GM12878 (cell line): ENCODE measurements at regions not wholly inside any gene's neighbourhood (a gene's known extent, or its start where the extent isn't known, plus 50 kb on each side); places are given as distances from the start of the nearest gene placed in this dataset.

Experiments used
- CREB1 ChIP-seq: IDR thresholded peaks from 2 replicates; pipeline ENCODE4 v1.6.1; 2012; ENCODE audit warnings: low read depth, mild to moderate bottlenecking, inconsistent platforms
- FOXK2 ChIP-seq: fragments of 450-650 bp; IDR thresholded peaks from 2 replicates; pipeline ENCODE4 v1.6.1; 2017; ENCODE audit warnings: mild to moderate bottlenecking, moderate library complexity
- MEF2A ChIP-seq: IDR thresholded peaks from 2 replicates; pipeline ENCODE4 v1.6.1; 2011; ENCODE audit warnings: low read depth, mild to moderate bottlenecking, low read length, moderate library complexity; ENCODE audit not compliant: insufficient read depth
- MTA2 ChIP-seq: fragments of 450-650 bp; IDR thresholded peaks from 2 replicates; pipeline ENCODE4 v1.6.1; 2016; ENCODE audit warnings: low read depth, mild to moderate bottlenecking, moderate library complexity
- POU2F2 ChIP-seq: IDR thresholded peaks from 3 replicates; pipeline ENCODE4 v1.6.1; 2011; ENCODE audit warnings: low read depth, mild to moderate bottlenecking, low read length, borderline replicate concordance
- TF ChIP-seq, protein P1 (sequence below): IDR thresholded peaks from 2 replicates; pipeline ENCODE4 v1.6.1; 2011; ENCODE audit warnings: borderline replicate concordance, low read depth, mild to moderate bottlenecking, moderate library complexity, low read length; ENCODE audit not compliant: insufficient read depth, poor library complexity, severe bottlenecking
- TF ChIP-seq, protein P2 (sequence below), 3 experiments: IDR thresholded peaks in 2 of 3; conservative IDR thresholded peaks in 1 of 3; 2 replicates each; pipeline ENCODE4 v1.5.1; 2011; ENCODE audit warnings: low read depth in 3 of 3, low read length in 3 of 3, mild to moderate bottlenecking in 3 of 3, control low read depth in 2 of 3, moderate library complexity in 2 of 3, inconsistent platforms in 1 of 3, mixed read lengths in 1 of 3; ENCODE audit not compliant: control insufficient read depth in 2 of 3, insufficient read depth in 1 of 3; ENCODE audit errors: extremely low read depth in 1 of 3
- TF ChIP-seq, protein P3 (sequence below): fragments of 450-650 bp; IDR thresholded peaks from 2 replicates; pipeline ENCODE4 v1.6.1; 2017; ENCODE audit warnings: antibody characterized with exemption, mild to moderate bottlenecking, moderate library complexity

DNA sequence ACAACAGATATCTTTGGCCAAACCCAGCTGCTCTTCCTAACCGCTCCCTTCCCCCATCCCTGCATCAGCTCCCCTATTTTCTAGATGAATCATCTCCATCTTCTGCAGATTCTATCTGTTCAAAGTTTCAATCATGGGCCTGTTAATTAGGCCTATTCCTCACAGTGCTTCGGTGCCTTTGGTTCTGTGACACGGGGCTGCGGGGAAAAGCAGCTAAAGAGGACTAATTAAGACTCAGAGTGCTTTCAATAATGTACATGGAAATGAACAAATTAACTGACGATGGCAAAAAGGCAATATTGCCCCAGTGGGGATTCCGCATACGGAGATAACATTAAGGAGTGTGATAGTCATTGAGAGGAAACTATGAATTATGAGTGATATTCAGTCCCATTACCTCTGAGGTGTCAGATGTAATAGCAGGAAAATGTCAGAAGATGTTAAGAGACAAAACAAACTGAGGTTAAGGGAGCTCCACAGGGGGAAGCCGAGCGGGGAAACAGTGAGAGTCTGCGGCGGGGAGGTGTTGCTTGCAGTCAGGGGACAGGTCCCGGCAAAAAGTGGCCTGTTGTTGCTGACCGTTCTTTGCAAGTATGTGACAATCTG lies 716.9 kb downstream of the TYW1 start (continued):
- TF ChIP-seq, protein P1, sequence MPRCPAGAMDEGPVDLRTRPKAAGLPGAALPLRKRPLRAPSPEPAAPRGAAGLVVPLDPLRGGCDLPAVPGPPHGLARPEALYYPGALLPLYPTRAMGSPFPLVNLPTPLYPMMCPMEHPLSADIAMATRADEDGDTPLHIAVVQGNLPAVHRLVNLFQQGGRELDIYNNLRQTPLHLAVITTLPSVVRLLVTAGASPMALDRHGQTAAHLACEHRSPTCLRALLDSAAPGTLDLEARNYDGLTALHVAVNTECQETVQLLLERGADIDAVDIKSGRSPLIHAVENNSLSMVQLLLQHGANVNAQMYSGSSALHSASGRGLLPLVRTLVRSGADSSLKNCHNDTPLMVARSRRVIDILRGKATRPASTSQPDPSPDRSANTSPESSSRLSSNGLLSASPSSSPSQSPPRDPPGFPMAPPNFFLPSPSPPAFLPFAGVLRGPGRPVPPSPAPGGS = no peak
- TF ChIP-seq, protein P2, sequence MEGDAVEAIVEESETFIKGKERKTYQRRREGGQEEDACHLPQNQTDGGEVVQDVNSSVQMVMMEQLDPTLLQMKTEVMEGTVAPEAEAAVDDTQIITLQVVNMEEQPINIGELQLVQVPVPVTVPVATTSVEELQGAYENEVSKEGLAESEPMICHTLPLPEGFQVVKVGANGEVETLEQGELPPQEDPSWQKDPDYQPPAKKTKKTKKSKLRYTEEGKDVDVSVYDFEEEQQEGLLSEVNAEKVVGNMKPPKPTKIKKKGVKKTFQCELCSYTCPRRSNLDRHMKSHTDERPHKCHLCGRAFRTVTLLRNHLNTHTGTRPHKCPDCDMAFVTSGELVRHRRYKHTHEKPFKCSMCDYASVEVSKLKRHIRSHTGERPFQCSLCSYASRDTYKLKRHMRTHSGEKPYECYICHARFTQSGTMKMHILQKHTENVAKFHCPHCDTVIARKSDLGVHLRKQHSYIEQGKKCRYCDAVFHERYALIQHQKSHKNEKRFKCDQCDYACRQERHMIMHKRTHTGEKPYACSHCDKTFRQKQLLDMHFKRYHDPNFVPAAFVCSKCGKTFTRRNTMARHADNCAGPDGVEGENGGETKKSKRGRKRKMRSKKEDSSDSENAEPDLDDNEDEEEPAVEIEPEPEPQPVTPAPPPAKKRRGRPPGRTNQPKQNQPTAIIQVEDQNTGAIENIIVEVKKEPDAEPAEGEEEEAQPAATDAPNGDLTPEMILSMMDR (IDR thresholded peaks at IDR 0.05 in 2 of 3, conservative IDR thresholded peaks at IDR 0.05 in 1 of 3; ENCODE audit: control insufficient read depth in 2 of 3, extremely low read depth in 1 of 3, insufficient read depth in 1 of 3, low read depth in 3 of 3, low read length in 3 of 3) = no peak
- TF ChIP-seq MTA2 (no peak), MEF2A (no peak), POU2F2 (no peak), FOXK2 (no peak), CREB1 (no peak)
- TF ChIP-seq, protein P3, sequence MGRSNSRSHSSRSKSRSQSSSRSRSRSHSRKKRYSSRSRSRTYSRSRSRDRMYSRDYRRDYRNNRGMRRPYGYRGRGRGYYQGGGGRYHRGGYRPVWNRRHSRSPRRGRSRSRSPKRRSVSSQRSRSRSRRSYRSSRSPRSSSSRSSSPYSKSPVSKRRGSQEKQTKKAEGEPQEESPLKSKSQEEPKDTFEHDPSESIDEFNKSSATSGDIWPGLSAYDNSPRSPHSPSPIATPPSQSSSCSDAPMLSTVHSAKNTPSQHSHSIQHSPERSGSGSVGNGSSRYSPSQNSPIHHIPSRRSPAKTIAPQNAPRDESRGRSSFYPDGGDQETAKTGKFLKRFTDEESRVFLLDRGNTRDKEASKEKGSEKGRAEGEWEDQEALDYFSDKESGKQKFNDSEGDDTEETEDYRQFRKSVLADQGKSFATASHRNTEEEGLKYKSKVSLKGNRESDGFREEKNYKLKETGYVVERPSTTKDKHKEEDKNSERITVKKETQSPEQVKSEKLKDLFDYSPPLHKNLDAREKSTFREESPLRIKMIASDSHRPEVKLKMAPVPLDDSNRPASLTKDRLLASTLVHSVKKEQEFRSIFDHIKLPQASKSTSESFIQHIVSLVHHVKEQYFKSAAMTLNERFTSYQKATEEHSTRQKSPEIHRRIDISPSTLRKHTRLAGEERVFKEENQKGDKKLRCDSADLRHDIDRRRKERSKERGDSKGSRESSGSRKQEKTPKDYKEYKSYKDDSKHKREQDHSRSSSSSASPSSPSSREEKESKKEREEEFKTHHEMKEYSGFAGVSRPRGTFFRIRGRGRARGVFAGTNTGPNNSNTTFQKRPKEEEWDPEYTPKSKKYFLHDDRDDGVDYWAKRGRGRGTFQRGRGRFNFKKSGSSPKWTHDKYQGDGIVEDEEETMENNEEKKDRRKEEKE = no peak
